ENCODE measurements at regions not wholly inside any gene's neighbourhood (a gene's known extent, or its start where the extent isn't known, plus 50 kb on each side); places are given as distances from the start of the nearest gene placed in this dataset.

DNA sequence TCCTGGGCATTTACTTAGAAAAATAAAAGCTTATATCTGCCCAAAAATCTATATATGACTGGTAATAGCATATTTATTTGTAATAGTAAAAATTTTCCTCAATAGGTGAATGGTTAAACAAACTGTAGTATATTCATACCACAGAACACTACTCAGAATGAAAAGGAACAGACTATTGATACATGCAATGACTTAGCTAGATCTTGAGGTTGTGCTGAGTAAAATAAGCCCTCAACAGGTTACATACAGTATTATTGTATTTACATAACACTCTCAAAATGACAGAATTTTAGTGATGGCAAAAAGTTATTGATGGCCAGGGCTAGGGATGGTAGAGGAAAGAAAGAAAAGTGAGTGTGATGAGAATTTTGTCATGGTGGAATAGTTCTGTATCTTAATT lies 178.4 kb downstream of the BMP4 start:
- Mint-ChIP-seq H3K9me3 (no peaks in the 10 kb centered on the region), H3K27me3 (ENCODE audit: insufficient read depth) (no peaks in the 10 kb centered on the region), H3K36me3 (ENCODE audit: low read depth) (no peaks in the 10 kb centered on the region), H3K27ac (no peak overlapping the region), H3K4me1 (peaks cover 2% of the 10 kb centered on the region), H3K4me3 (no peak overlapping the region)
- no peak overlapping the region for H3K9ac ChIP-seq (ENCODE audit: extremely low read depth, low read length, poor library complexity, severe bottlenecking)
- H3K9me3 ChIP-seq (ENCODE audit: control insufficient read depth, low read length), result no peaks in the 10 kb centered on the region
- no peak overlapping the region for H3K27ac ChIP-seq (ENCODE audit: low read depth, low read length)
- no peak overlapping the region for H3K4me3 ChIP-seq (ENCODE audit: low read length)
- no peaks in the 10 kb centered on the region for H3K4me1 ChIP-seq (ENCODE audit: control insufficient read depth, insufficient read depth, low read length)
- no peak for DNase-seq
- H3K27me3 ChIP-seq (ENCODE audit: control insufficient read depth, insufficient read depth, low read length, poor library complexity, severe bottlenecking), result no peaks in the 10 kb centered on the region
- no peaks in the 10 kb centered on the region for H3K36me3 ChIP-seq (ENCODE audit: control insufficient read depth, insufficient read depth, low read length)
- TF ChIP-seq, protein P1, sequence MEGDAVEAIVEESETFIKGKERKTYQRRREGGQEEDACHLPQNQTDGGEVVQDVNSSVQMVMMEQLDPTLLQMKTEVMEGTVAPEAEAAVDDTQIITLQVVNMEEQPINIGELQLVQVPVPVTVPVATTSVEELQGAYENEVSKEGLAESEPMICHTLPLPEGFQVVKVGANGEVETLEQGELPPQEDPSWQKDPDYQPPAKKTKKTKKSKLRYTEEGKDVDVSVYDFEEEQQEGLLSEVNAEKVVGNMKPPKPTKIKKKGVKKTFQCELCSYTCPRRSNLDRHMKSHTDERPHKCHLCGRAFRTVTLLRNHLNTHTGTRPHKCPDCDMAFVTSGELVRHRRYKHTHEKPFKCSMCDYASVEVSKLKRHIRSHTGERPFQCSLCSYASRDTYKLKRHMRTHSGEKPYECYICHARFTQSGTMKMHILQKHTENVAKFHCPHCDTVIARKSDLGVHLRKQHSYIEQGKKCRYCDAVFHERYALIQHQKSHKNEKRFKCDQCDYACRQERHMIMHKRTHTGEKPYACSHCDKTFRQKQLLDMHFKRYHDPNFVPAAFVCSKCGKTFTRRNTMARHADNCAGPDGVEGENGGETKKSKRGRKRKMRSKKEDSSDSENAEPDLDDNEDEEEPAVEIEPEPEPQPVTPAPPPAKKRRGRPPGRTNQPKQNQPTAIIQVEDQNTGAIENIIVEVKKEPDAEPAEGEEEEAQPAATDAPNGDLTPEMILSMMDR (conservative IDR thresholded peaks at IDR 0.05), result no peak

DNA sequence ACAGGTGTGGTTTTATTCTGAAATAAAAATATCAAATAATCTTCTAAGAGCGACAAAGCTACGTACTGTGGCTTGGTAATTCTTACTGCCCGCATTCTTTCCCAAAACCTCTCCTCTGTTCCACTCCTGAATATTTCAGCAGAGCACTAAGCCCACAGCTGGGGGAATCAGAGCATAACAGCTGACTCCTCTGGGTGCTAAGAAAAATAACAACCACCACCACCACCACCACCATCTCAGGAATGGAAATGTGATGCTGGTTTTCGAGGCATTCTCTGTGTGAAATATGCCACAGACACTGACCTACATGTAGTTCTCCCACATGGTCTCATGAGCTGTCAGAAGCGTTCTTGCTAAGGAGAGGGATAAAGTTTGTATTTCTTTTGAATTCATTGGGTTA lies 183.7 kb downstream of the BMP4 start:
- 98 to 100% methylated on average over 1 to 5 of the region's 5 CpGs for WGBS, 2 experiments (ENCODE audit: insufficient coverage in 1 of 2, insufficient read length in 1 of 2)
- Histone ChIP-seq H3K27ac (ENCODE audit: low read depth, low read length) (no peak overlapping the region), H3K27me3 (ENCODE audit: control insufficient read depth, insufficient read depth, low read length, poor library complexity, severe bottlenecking) (no peaks in the 10 kb centered on the region), H3K9me3 (ENCODE audit: control insufficient read depth, low read length) (no peaks in the 10 kb centered on the region), H3K9ac (ENCODE audit: extremely low read depth, low read length, poor library complexity, severe bottlenecking) (no peak overlapping the region), H3K4me3 (ENCODE audit: low read length) (no peak overlapping the region), H3K36me3 (ENCODE audit: control insufficient read depth, insufficient read depth, low read length) (no peaks in the 10 kb centered on the region), H3K4me1 (ENCODE audit: control insufficient read depth, insufficient read depth, low read length) (no peaks in the 10 kb centered on the region)
- Mint-ChIP-seq H3K27ac (no peak overlapping the region), H3K27me3 (ENCODE audit: insufficient read depth) (no peaks in the 10 kb centered on the region), H3K4me1 (no peaks in the 10 kb centered on the region), H3K36me3 (ENCODE audit: low read depth) (no peaks in the 10 kb centered on the region), H3K9me3 (no peaks in the 10 kb centered on the region), H3K4me3 (no peak overlapping the region)
- TF ChIP-seq, protein P1 (conservative IDR thresholded peaks at IDR 0.05), result no peak
- no peak for DNase-seq

DNA sequence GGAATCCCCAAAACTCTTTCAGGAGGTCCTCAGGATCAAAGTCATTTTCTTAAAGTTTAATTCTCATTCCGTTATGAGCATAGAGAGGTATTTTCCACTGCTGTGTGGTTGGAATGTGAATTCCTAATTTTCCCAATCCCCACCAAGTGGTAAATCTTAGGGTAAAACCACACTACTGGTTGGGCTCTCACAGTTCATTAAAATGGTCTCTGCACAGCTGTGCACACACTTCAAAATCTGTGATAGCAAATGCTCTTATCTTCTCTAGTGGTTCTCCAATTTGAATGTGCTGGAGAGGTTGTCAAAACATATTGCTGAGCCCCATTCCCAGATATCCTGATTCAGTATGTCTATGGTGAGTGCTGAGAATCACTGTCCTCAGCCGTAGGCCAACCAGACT lies 189.1 kb downstream of the BMP4 start:
- Histone ChIP-seq H3K27ac (ENCODE audit: low read depth, low read length) (no peak overlapping the region), H3K4me1 (ENCODE audit: control insufficient read depth, insufficient read depth, low read length) (no peaks in the 10 kb centered on the region), H3K9ac (ENCODE audit: extremely low read depth, low read length, poor library complexity, severe bottlenecking) (no peak overlapping the region), H3K27me3 (ENCODE audit: control insufficient read depth, insufficient read depth, low read length, poor library complexity, severe bottlenecking) (no peaks in the 10 kb centered on the region), H3K36me3 (ENCODE audit: control insufficient read depth, insufficient read depth, low read length) (no peaks in the 10 kb centered on the region), H3K9me3 (ENCODE audit: control insufficient read depth, low read length) (no peaks in the 10 kb centered on the region), H3K4me3 (ENCODE audit: low read length) (no peak overlapping the region)
- no peaks in the 10 kb centered on the region for H3K27me3 Mint-ChIP-seq (ENCODE audit: insufficient read depth)
- WGBS, 2 experiments (ENCODE audit: insufficient coverage in 1 of 2, insufficient read length in 1 of 2), result 86% methylated on average over 1 of the region's 2 CpGs; no CpG with 5 or more reads in 1 of the 2 experiments
- H3K4me3 Mint-ChIP-seq, result no peak overlapping the region
- no peaks in the 10 kb centered on the region for H3K36me3 Mint-ChIP-seq (ENCODE audit: low read depth)
- no peak for DNase-seq
- no peak overlapping the region for H3K27ac Mint-ChIP-seq
- H3K4me1 Mint-ChIP-seq, result no peaks in the 10 kb centered on the region
- H3K9me3 Mint-ChIP-seq, result no peaks in the 10 kb centered on the region
- TF ChIP-seq, protein P1 (conservative IDR thresholded peaks at IDR 0.05), result no peak
